H1 (cell line): ENCODE measurements at regions not wholly inside any gene's neighbourhood (a gene's known extent, or its start where the extent isn't known, plus 50 kb on each side); places are given as distances from the start of the nearest gene placed in this dataset.

Source experiments
- CTCF ChIA-PET: fragments of 300-600 bp; sonication (Branson Sonifier 250); formaldehyde crosslinking; loops from one replicate; lab custom pipeline; 2021; ENCODE audit not compliant: partially characterized antibody; lab: Charles Lee
- POLR2A ChIA-PET: fragments of 300-600 bp; sonication (Branson Sonifier 250); formaldehyde crosslinking; loops from one replicate; lab custom pipeline; 2021; ENCODE audit warnings: inconsistent platforms; ENCODE audit not compliant: partially characterized antibody; lab: Charles Lee
- DNase-seq, 2 experiments: peaks; one replicate each; pipeline versions ENCODE4 v3.0.0 to v3.0.0-alpha.2; 2010 to 2022; ENCODE audit warnings: low spot score in 2 of 2, low read depth in 1 of 2, mixed read lengths in 1 of 2
- FAIRE-seq: peaks from 2 replicates; lab custom pipeline; 2011; peaks lifted over from hg19 to GRCh38; lab: Jason Lieb, UNC
- H2AFZ ChIP-seq: 2 replicates; pipeline ENCODE4 v1.8.1; 2012; ENCODE audit warnings: low read length, inconsistent platforms
- H2AK5ac ChIP-seq: 2 replicates; pipeline ENCODE4 v1.6.1; 2013; ENCODE audit warnings: low read depth, low read length
- H2BK120ac ChIP-seq: replicated peaks from 2 replicates; pipeline ENCODE3; 2013; ENCODE audit warnings: low read depth, low read length, inconsistent platforms
- H2BK12ac ChIP-seq: 2 replicates; pipeline ENCODE4 v1.6.1; 2013; ENCODE audit warnings: low read depth, low read length
- H2BK15ac ChIP-seq: 2 replicates; pipeline ENCODE4 v1.6.1; 2013; ENCODE audit warnings: low read length
- H2BK20ac ChIP-seq: 2 replicates; pipeline ENCODE4 v1.6.1; 2013; ENCODE audit warnings: low read length
- H2BK5ac ChIP-seq: 2 replicates; pipeline ENCODE4 v1.6.1; 2013; ENCODE audit warnings: low read depth, low read length
- H3K14ac ChIP-seq: 2 replicates; pipeline ENCODE4 v1.6.1; 2013; ENCODE audit warnings: inconsistent platforms; ENCODE audit not compliant: insufficient read length
- H3K18ac ChIP-seq: 2 replicates; pipeline ENCODE4 v1.6.1; 2013; ENCODE audit warnings: low read length; ENCODE audit errors: extremely low read depth
- H3K23ac ChIP-seq: 2 replicates; pipeline ENCODE4 v1.6.1; 2013; ENCODE audit warnings: inconsistent platforms; ENCODE audit not compliant: insufficient read length
- H3K23me2 ChIP-seq: 2 replicates; pipeline ENCODE4 v1.6.1; 2013; ENCODE audit warnings: low read depth, low read length
- H3K27ac ChIP-seq: 2 replicates; pipeline ENCODE4 v1.6.1; 2011; ENCODE audit warnings: low read depth, low read length, inconsistent platforms
- H3K27me3 ChIP-seq, 4 experiments: replicated peaks in 1 of 4; 1 replicate in 1 of 4; 2 replicates in 3 of 4; pipeline versions ENCODE4 v1.6.1 to v1.8.1; 2011 to 2013; ENCODE audit warnings: low read length in 3 of 4, mild to moderate bottlenecking in 3 of 4, inconsistent platforms in 2 of 4, mixed read lengths in 2 of 4, moderate library complexity in 1 of 4; ENCODE audit not compliant: control insufficient read depth in 3 of 4, insufficient read depth in 3 of 4; ENCODE audit errors: extremely low read depth in 1 of 4
- H3K36me3 ChIP-seq, 4 experiments: 2 replicates each; pipeline versions ENCODE4 v1.6.1 to v1.8.1; 2011 to 2013; ENCODE audit warnings: mild to moderate bottlenecking in 4 of 4, low read length in 3 of 4, moderate library complexity in 2 of 4, control low read depth in 1 of 4, inconsistent platforms in 1 of 4; ENCODE audit not compliant: insufficient read depth in 4 of 4, control insufficient read depth in 2 of 4
- H3K4ac ChIP-seq: replicated peaks from 2 replicates; pipeline ENCODE3; 2013; ENCODE audit warnings: low read length, low read depth, mixed read lengths, inconsistent platforms; ENCODE audit not compliant: insufficient read length
- H3K4me1 ChIP-seq, 4 experiments: replicated peaks in 1 of 4; 1 replicate in 1 of 4; 2 replicates in 3 of 4; pipeline versions ENCODE4 v1.6.1 to v1.8.1; 2011 to 2013; ENCODE audit warnings: low read length in 3 of 4, inconsistent platforms in 2 of 4, mixed read lengths in 1 of 4; ENCODE audit not compliant: insufficient read depth in 4 of 4, control insufficient read depth in 3 of 4
- H3K4me2 ChIP-seq, 2 experiments: 2 replicates each; pipeline versions ENCODE4 v1.6.1 to v1.8.1; 2011 to 2013; ENCODE audit warnings: low read depth in 2 of 2, low read length in 2 of 2, control low read depth in 1 of 2, inconsistent platforms in 1 of 2, mild to moderate bottlenecking in 1 of 2; ENCODE audit not compliant: insufficient read depth in 1 of 2
- H3K4me3 ChIP-seq, 4 experiments: fragments of 200-600, 300-600 bp in 1 of 4; sonication (generic), shearing (Covaris generic), sonication (Bioruptor Twin) in 1 of 4; 2 replicates each; pipeline versions ENCODE4 v1.5.1 to v1.8.1; 2011 to 2016; ENCODE audit warnings: low read length in 4 of 4, low read depth in 3 of 4, control low read depth in 2 of 4, inconsistent platforms in 2 of 4, mild to moderate bottlenecking in 2 of 4, mixed read lengths in 1 of 4, moderate library complexity in 1 of 4; ENCODE audit not compliant: insufficient read depth in 2 of 4; ENCODE audit errors: extremely low read depth in 1 of 4
- H3K56ac ChIP-seq: replicated peaks from 2 replicates; pipeline ENCODE3; 2013; ENCODE audit warnings: low read depth, mild to moderate bottlenecking, mixed read lengths, low read length, inconsistent platforms; ENCODE audit not compliant: insufficient read length
- H3K79me1 ChIP-seq: 2 replicates; pipeline ENCODE4 v1.6.1; 2013; ENCODE audit warnings: low read depth, low read length, control low read depth
- H3K79me2 ChIP-seq, 2 experiments: 2 replicates each; pipeline versions ENCODE4 v1.6.1 to v1.8.1; 2012 to 2013; ENCODE audit warnings: low read length in 2 of 2, mild to moderate bottlenecking in 2 of 2, inconsistent platforms in 1 of 2; ENCODE audit not compliant: insufficient read depth in 2 of 2, control insufficient read depth in 1 of 2
- H3K9ac ChIP-seq, 4 experiments: replicated peaks in 1 of 4; 1 replicate in 1 of 4; 2 replicates in 3 of 4; pipeline versions ENCODE4 v1.6.1 to v1.8.1; 2011 to 2013; ENCODE audit warnings: low read depth in 3 of 4, low read length in 3 of 4, control low read depth in 2 of 4, mild to moderate bottlenecking in 2 of 4, moderate library complexity in 2 of 4, inconsistent platforms in 1 of 4; ENCODE audit errors: extremely low read depth in 1 of 4
- H3K9me3 ChIP-seq, 2 experiments: 2 replicates each; pipeline versions ENCODE4 v1.6.1 to v1.8.1; 2012 to 2013; ENCODE audit warnings: mild to moderate bottlenecking in 2 of 2, moderate library complexity in 2 of 2, control low read depth in 1 of 2, inconsistent platforms in 1 of 2, low read depth in 1 of 2, low read length in 1 of 2, mixed read lengths in 1 of 2; ENCODE audit not compliant: insufficient read depth in 2 of 2
- H4K20me1 ChIP-seq, 2 experiments: replicated peaks in 1 of 2; 2 replicates each; pipeline versions ENCODE3 to v1.8.1; 2011 to 2013; ENCODE audit warnings: inconsistent platforms in 2 of 2, low read length in 2 of 2, mild to moderate bottlenecking in 1 of 2; ENCODE audit not compliant: insufficient read depth in 2 of 2, control insufficient read depth in 1 of 2
- H4K5ac ChIP-seq: 2 replicates; pipeline ENCODE4 v1.6.1; 2013; ENCODE audit warnings: low read length, low read depth, mixed read lengths, inconsistent platforms; ENCODE audit not compliant: insufficient read length
- H4K8ac ChIP-seq: 2 replicates; pipeline ENCODE4 v1.8.0; 2013; ENCODE audit warnings: mild to moderate bottlenecking, moderate library complexity, low read length, inconsistent platforms; ENCODE audit not compliant: insufficient read depth; ENCODE audit errors: extremely low read depth
- H4K91ac ChIP-seq: replicated peaks from 2 replicates; pipeline ENCODE3; 2013; ENCODE audit warnings: low read length, mixed read lengths, inconsistent platforms; ENCODE audit not compliant: insufficient read length
- BRCA1 ChIP-seq: IDR thresholded peaks from 2 replicates; pipeline ENCODE4 v1.6.1; 2012; ENCODE audit warnings: low read depth, low read length, improper control_type of control experiment
- CEBPB ChIP-seq: IDR thresholded peaks from 2 replicates; pipeline ENCODE4 v1.6.1; 2012; ENCODE audit warnings: low read depth, low read length
- EGR1 ChIP-seq: IDR thresholded peaks from 2 replicates; pipeline ENCODE4 v1.6.1; 2011; ENCODE audit warnings: low read depth, low read length, borderline replicate concordance
- HDAC2 ChIP-seq, 2 experiments: fragments of 300-600 bp in 1 of 2; sonication (generic) in 1 of 2; IDR thresholded peaks; 2 replicates each; pipeline ENCODE4 v1.6.1; 2011 to 2012; ENCODE audit warnings: low read depth in 2 of 2, low read length in 2 of 2, mild to moderate bottlenecking in 2 of 2, moderate library complexity in 2 of 2, borderline replicate concordance in 1 of 2, inconsistent platforms in 1 of 2
- JUN ChIP-seq: IDR thresholded peaks from 2 replicates; pipeline ENCODE4 v1.6.1; 2011; ENCODE audit warnings: low read depth, mild to moderate bottlenecking, improper control_type of control experiment, low read length
- MAFK ChIP-seq: IDR thresholded peaks from 2 replicates; pipeline ENCODE4 v1.6.1; 2012; ENCODE audit warnings: low read depth, mild to moderate bottlenecking, improper control_type of control experiment, low read length
- NANOG ChIP-seq: IDR thresholded peaks from 2 replicates; pipeline ENCODE4 v1.6.1; 2011; ENCODE audit warnings: low read length, low read depth, mild to moderate bottlenecking, inconsistent platforms; ENCODE audit not compliant: insufficient read depth, poor library complexity, severe bottlenecking
- RXRA ChIP-seq: IDR thresholded peaks from 2 replicates; pipeline ENCODE4 v1.6.1; 2011; ENCODE audit warnings: low read depth, mild to moderate bottlenecking, low read length, moderate library complexity; ENCODE audit not compliant: insufficient read depth
- SP4 ChIP-seq: IDR thresholded peaks from 2 replicates; pipeline ENCODE4 v1.6.1; 2012; ENCODE audit warnings: low read length, inconsistent platforms
- SUZ12 ChIP-seq: fragments of 200-600 bp; sonication (generic); IDR thresholded peaks from 2 replicates; pipeline ENCODE4 v1.6.1; 2012; ENCODE audit warnings: mild to moderate bottlenecking, inconsistent platforms, low read length, moderate library complexity, mixed read lengths
- TAF7 ChIP-seq: optimal IDR thresholded peaks from 2 replicates; pipeline ENCODE3; 2011; ENCODE audit warnings: low read depth, mild to moderate bottlenecking, inconsistent platforms, low read length, moderate library complexity, borderline replicate concordance
- TEAD4 ChIP-seq: IDR thresholded peaks from 2 replicates; pipeline ENCODE4 v1.6.1; 2012; ENCODE audit warnings: low read depth, low read length, inconsistent platforms, mixed read lengths
- WGBS, 2 experiments: shearing (Covaris generic) in 1 of 2; methylation state at CpG; one replicate each; pipeline versions ENCODE4 v1.1.6 to v1.1.7; 2013 to 2015; ENCODE audit warnings: low lambda C conversion rate in 2 of 2, mixed read lengths in 2 of 2, inconsistent platforms in 1 of 2, low coverage in 1 of 2, missing lambda C conversion rate in 1 of 2; ENCODE audit not compliant: insufficient replicate concordance in 2 of 2, insufficient coverage in 1 of 2, insufficient read length in 1 of 2; ENCODE audit errors: extremely low coverage in 1 of 2, missing lambda C conversion rate in 1 of 2; 5-methylcytosine and 5-hydroxymethylcytosine counted together
- TF ChIP-seq, protein P1 (sequence below): IDR thresholded peaks from 2 replicates; pipeline ENCODE4 v1.6.1; 2012; ENCODE audit warnings: inconsistent platforms
- TF ChIP-seq, protein P2 (sequence below): IDR thresholded peaks from 2 replicates; pipeline ENCODE4 v1.6.1; 2011; ENCODE audit warnings: low read length, improper control_type of control experiment

DNA sequence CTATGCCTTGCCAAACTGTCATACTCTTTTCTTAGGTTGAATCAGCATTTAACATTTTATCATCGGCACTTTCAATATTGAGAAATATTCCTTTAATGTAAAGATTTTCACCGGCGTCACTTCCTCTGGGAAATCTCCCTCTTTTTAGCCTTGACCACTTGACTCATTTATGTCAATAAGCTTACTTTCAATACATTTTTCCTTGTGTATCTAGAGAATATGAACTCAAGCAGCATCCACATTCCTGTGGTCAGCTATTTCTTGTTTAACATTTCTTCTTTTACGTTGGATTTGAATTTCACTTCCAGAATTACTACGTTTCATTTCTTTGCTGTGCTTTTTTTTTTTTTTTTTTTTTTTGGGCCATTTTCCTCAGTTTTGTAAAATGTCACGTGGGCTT is 271.2 kb upstream of the HTR2A start:
- no peaks in the 10 kb centered on the region for H3K79me1 ChIP-seq
- H3K79me2 ChIP-seq = no peaks in the 10 kb centered on the region
- no peak overlapping the region for H4K91ac ChIP-seq
- FAIRE-seq (no peak), DNase-seq (no peak)
- no peak overlapping the region for H3K56ac ChIP-seq
- H3K4me2 ChIP-seq = no peak overlapping the region
- 92% methylated on average over 6 of the region's 6 CpGs; no CpG with 5 or more reads in 1 of the 2 experiments for WGBS, 2 experiments
- H4K5ac ChIP-seq = no peak overlapping the region
- no peak overlapping the region for H3K23ac ChIP-seq
- no peak overlapping the region for H3K9ac ChIP-seq
- no peak overlapping the region for H3K4me3 ChIP-seq
- H3K27me3 ChIP-seq = no peaks in the 10 kb centered on the region
- H3K23me2 ChIP-seq = no peaks in the 10 kb centered on the region
- H2BK120ac ChIP-seq = no peak overlapping the region
- H4K20me1 ChIP-seq = no peaks in the 10 kb centered on the region
- H3K14ac ChIP-seq = no peak overlapping the region
- TF ChIP-seq JUN (no peak), TEAD4 (no peak), MAFK (no peak), NANOG (no peak), SP4 (no peak), SUZ12 (no peak), EGR1 (no peak), TAF7 (no peak), HDAC2 (IDR thresholded peaks at IDR 0.05; ENCODE audit: borderline replicate concordance in 1 of 2, low read depth in 2 of 2, low read length in 2 of 2) (no peak), CEBPB (no peak), BRCA1 (no peak), RXRA (no peak)
- TF ChIP-seq, protein P1, sequence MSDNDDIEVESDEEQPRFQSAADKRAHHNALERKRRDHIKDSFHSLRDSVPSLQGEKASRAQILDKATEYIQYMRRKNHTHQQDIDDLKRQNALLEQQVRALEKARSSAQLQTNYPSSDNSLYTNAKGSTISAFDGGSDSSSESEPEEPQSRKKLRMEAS = no peak
- TF ChIP-seq, protein P2, sequence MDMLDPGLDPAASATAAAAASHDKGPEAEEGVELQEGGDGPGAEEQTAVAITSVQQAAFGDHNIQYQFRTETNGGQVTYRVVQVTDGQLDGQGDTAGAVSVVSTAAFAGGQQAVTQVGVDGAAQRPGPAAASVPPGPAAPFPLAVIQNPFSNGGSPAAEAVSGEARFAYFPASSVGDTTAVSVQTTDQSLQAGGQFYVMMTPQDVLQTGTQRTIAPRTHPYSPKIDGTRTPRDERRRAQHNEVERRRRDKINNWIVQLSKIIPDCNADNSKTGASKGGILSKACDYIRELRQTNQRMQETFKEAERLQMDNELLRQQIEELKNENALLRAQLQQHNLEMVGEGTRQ = no peak
- H3K36me3 ChIP-seq = no peaks in the 10 kb centered on the region
- POLR2A ChIA-PET = no interaction called here
- H3K18ac ChIP-seq = no peak overlapping the region
- H3K9me3 ChIP-seq = no peaks in the 10 kb centered on the region
- no peak overlapping the region for H2BK20ac ChIP-seq
- CTCF ChIA-PET = no interaction called here
- no peak overlapping the region for H3K27ac ChIP-seq
- H4K8ac ChIP-seq = no peak overlapping the region
- no peak overlapping the region for H2BK5ac ChIP-seq
- H2BK15ac ChIP-seq = no peak overlapping the region
- no peak overlapping the region for H2BK12ac ChIP-seq
- no peak overlapping the region for H2AFZ ChIP-seq
- no peak overlapping the region for H3K4ac ChIP-seq
- no peak overlapping the region for H2AK5ac ChIP-seq
- H3K4me1 ChIP-seq = no peaks in the 10 kb centered on the region
